ENCODE measurements at regions not wholly inside any gene's neighbourhood (a gene's known extent, or its start where the extent isn't known, plus 50 kb on each side); places are given as distances from the start of the nearest gene placed in this dataset.

GRCh38 chr7:81070956-81071355 lies 152.1 kb upstream of the SEMA3C start (continued):
- TF ChIP-seq ZNF574 (CRISPR knock-in tag; IDR thresholded peaks at IDR 0.05): no peak
- no peak for TF ChIP-seq MXD4 (CRISPR knock-in tag; IDR thresholded peaks at IDR 0.05)
- no peak for TF ChIP-seq ZNF639 (CRISPR knock-in tag; conservative IDR thresholded peaks at IDR 0.05)
- no peak for TF ChIP-seq ZC3H13 (CRISPR knock-in tag; IDR thresholded peaks at IDR 0.05)
- TF ChIP-seq MED13 (CRISPR knock-in tag; IDR thresholded peaks at IDR 0.05): no peak
- no peak for TF ChIP-seq ZNF275 (CRISPR knock-in tag; IDR thresholded peaks at IDR 0.05; ENCODE audit: borderline replicate concordance)
- TF ChIP-seq HMGXB3 (CRISPR knock-in tag; IDR thresholded peaks at IDR 0.05; ENCODE audit: borderline replicate concordance): no peak
- no peak for TF ChIP-seq ZNF562 (CRISPR knock-in tag; IDR thresholded peaks at IDR 0.05; ENCODE audit: borderline replicate concordance)
- no peak for TF ChIP-seq NFATC3 (CRISPR knock-in tag; IDR thresholded peaks at IDR 0.05)
- no peak for TF ChIP-seq MZF1 (CRISPR knock-in tag; IDR thresholded peaks at IDR 0.05; ENCODE audit: borderline replicate concordance)
- no peak for TF ChIP-seq ZSCAN31 (CRISPR knock-in tag; IDR thresholded peaks at IDR 0.05; ENCODE audit: low read depth)
- no peak for TF ChIP-seq HNRNPL (IDR thresholded peaks at IDR 0.05; ENCODE audit: low read depth, low read length)
- no peak for TF ChIP-seq ZNF280D (CRISPR knock-in tag; IDR thresholded peaks at IDR 0.05)

Measured in HepG2 (cell line).